Stimulated activated CD8-positive, alpha-beta memory T cell treated with anti-CD3 and anti-CD28 coated beads, Interleukin-7, amount 100 ng/mL, for 1 hour (primary cell): ENCODE measurements at regions not wholly inside any gene's neighbourhood (a gene's known extent, or its start where the extent isn't known, plus 50 kb on each side); places are given as distances from the start of the nearest gene placed in this dataset.

Experiments
- DNase-seq, 2 donors: peaks; one replicate each; pipeline ENCODE4 v3.0.0-alpha.2; 2020; ENCODE audit warnings: low read depth in 2 of 2

- DNase-seq: no peak
Observed at GRCh38 chr10:42951486-42952251, 125.2 kb upstream of the RET start.

GRCh38 chr10:42952349-42952748 lies 124.5 kb upstream of the RET start:
- DNase-seq: no peak

- DNase-seq: no peak
Observed at GRCh38 chr10:42952931-42953683, 123.8 kb upstream of the RET start.

- no peak for DNase-seq
Observed at GRCh38 chr10:42953684-42954674, 122.9 kb upstream of the RET start.

GRCh38 chr10:42954766-42955492 lies 121.9 kb upstream of the RET start:
- DNase-seq: no peak

- DNase-seq: no peak
Observed at GRCh38 chr10:42955493-42955889, 121.4 kb upstream of the RET start.

GRCh38 chr10:42956045-42956444 lies 120.8 kb upstream of the RET start:
- no peak for DNase-seq

- no peak for DNase-seq
Observed at GRCh38 chr10:42958142-42958868, 118.6 kb upstream of the RET start.

- no peak for DNase-seq
Observed at GRCh38 chr10:42959833-42960232, 117.0 kb upstream of the RET start.

- DNase-seq: no peak
Observed at GRCh38 chr10:42960491-42960990, 116.3 kb upstream of the RET start.

GRCh38 chr10:42960991-42961795 lies 115.7 kb upstream of the RET start:
- DNase-seq: no peak

- DNase-seq: no peak
Observed at GRCh38 chr10:42961796-42962109, 115.1 kb upstream of the RET start.

- no peak for DNase-seq
Observed at GRCh38 chr10:42962110-42962901, 114.6 kb upstream of the RET start.

GRCh38 chr10:42962902-42963231 lies 114.0 kb upstream of the RET start:
- no peak for DNase-seq

GRCh38 chr10:42963312-42963711 lies 113.6 kb upstream of the RET start:
- no peak for DNase-seq

GRCh38 chr10:42969147-42969546 lies 107.7 kb upstream of the RET start:
- DNase-seq: no peak

GRCh38 chr10:42969909-42970308 lies 107.0 kb upstream of the RET start:
- no peak for DNase-seq

- DNase-seq: no peak
Observed at GRCh38 chr10:42970451-42971250, 106.2 kb upstream of the RET start.
